GM04504 (cell line): ENCODE measurements at regions not wholly inside any gene's neighbourhood (a gene's known extent, or its start where the extent isn't known, plus 50 kb on each side); places are given as distances from the start of the nearest gene placed in this dataset.
"Not testable (repeated sequence)": the region's sequence is repeated elsewhere in the genome, so short reads cannot be mapped to it uniquely, and the experiment has no call there.

Experiments used
- DNase-seq: peaks from one replicate; pipeline ENCODE4 v3.0.0-alpha.2; 2012; ENCODE audit warnings: low read depth

GRCh38 chr5:28678899-28679298 is 1640.5 kb upstream of the CDH9 start:
- no peak for DNase-seq

GRCh38 chr5:28666110-28666509 is 1627.7 kb upstream of the CDH9 start:
- no peak for DNase-seq

DNA sequence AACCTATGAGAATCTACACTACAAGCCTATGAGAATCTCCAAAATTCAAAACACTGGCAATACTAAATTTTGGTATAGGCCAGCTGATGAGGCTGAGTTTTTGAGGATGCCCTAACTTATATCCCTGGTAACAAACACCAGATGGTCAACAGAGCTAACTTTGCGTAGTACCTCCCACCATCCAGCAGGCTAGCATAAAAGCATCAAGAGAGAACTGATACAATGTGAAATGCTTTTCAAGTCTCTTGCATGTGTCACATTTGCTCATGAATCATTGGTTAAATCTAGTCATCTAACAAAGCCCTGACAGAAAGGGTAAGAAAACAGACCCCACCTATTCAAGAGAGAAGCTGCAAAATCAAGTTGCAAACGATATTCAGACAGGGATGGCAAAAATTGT is 1609.7 kb upstream of the CDH9 start:
- DNase-seq, result no peak

- no peak for DNase-seq
Observed at GRCh38 chr5:28632607-28633006, 1594.2 kb upstream of the CDH9 start.

DNA sequence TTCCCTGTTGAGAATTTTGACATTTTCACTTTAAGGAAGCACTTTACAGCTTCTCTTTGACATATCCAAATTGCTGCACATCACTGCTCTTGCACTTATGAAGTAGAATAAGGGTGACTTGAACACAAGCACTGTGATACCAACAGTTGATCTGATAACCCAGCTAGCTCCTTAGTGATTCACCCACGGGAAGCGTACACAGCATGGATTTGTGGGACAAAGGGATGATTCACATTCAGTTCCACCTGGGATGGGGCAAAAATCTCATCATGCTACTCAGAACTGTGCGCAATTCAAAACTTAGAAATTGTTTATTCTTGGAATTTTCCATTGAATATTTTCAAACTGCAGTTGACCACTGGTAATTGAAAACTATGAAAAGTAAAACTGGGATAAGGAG is 1565.5 kb upstream of the CDH9 start:
- no peak for DNase-seq

DNA sequence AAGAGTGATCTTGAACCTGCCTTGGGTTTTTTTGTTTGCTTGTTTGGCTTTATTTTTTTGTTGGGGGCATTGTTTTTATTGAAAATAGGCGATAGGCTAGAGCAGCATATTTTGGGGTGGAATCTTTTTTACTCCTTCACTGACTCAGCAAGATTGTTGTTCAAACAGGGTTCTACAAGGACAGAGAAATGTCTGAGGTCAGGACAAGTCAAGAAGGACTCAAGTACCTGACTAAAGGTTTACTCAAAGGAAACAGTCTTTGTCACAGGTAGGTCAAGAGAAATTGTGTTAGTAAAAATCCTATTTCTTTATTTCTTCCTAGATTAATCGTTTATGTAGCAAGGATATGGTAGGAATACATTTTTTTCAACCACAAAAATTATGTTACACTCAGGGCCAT is 1564.0 kb upstream of the CDH9 start:
- no peak for DNase-seq

GRCh38 chr5:28596707-28597106 is 1558.3 kb upstream of the CDH9 start:
- DNase-seq, result not testable (repeated sequence)

DNA sequence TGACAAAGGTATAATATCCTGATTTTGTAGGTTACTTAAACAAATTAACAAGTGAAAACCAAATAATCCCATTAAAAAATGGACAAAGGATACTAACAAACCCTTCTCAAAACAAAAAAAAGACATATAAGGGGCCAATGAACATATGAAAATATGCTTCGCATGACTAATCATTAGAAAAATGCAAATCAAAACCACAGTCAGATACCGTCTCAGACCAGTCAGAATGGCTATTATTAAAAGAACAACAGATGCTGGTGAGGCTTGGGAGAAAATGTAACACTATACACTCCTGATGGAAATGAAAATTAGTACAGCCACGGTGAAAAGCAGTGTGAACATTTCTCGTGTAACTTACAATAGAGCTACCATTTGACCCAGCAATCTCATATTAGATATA is 1542.2 kb upstream of the CDH9 start:
- DNase-seq, result no peak

- DNase-seq, result no peak
Observed at GRCh38 chr5:28576022-28576421, 1537.6 kb upstream of the CDH9 start.

DNA sequence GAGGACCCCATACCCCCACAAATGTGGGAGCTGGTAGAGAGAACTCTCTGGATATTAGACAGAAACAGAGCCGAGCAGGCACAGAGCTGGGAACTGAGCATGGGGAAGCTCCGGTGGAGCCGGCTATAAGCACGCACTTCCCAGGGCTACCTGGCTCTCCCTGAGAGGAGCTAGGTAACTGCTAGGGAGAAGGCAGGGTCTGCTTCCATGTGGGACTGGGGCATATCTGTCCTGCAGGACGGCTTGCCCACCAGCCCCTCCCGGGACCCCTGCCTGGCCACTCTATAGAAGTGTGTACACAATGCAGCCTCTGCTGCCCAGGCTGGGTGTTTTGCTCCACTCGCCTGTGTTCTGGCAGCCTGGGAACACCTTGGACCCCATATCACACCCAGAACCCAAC is 1537.0 kb upstream of the CDH9 start:
- no peak for DNase-seq

GRCh38 chr5:28574606-28575005 is 1536.2 kb upstream of the CDH9 start:
- no peak for DNase-seq

- no peak for DNase-seq
Observed at GRCh38 chr5:28567048-28567447, 1528.7 kb upstream of the CDH9 start.

DNA sequence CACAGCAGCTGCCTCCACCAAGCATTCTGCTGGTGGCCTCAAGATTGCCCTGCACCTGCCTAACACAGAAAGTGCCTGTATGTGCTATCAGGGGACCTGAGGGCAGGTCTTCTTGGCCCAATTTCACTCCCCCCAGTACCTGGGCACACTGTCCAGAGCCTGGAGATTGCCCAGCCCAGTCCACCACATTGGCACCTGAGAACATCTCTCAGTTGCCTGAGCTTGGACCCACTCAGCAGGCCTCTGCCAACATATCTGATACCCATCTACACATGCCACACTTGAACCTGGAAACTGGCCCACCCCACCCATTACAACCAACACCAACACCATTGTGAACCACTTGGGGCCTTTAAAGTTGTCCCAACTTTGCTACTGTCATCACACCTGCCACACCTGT is 1523.1 kb upstream of the CDH9 start:
- no peak for DNase-seq

- no peak for DNase-seq
Observed at GRCh38 chr5:28558196-28558595, 1519.8 kb upstream of the CDH9 start.

- no peak for DNase-seq
Observed at GRCh38 chr5:28557114-28557513, 1518.7 kb upstream of the CDH9 start.

GRCh38 chr5:28549588-28549987 is 1511.2 kb upstream of the CDH9 start:
- no peak for DNase-seq

DNA sequence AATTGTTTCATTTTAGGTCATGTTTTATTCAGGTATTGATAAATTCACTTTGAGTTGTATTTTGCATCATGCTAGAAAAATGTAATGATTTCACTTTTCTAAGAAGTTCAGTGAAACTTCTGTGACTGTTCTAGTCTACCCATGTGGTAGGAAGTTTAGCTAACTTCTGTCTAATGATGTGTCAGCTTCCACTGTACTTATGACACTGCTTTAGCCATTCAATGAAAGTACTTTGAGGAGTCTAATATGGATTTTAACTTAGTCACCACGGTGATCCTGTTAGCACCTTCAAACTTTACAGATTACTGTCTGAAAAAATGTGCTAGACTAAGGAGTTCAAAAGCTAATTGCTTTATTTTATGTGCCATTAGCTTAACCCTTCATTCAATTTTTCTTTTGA is 1510.5 kb upstream of the CDH9 start:
- no peak for DNase-seq

- no peak for DNase-seq
Observed at GRCh38 chr5:28544501-28544900, 1506.1 kb upstream of the CDH9 start.

- DNase-seq, result no peak
Observed at GRCh38 chr5:28543473-28544098, 1505.2 kb upstream of the CDH9 start.

- no peak for DNase-seq
Observed at GRCh38 chr5:28542987-28543386, 1504.6 kb upstream of the CDH9 start.

DNA sequence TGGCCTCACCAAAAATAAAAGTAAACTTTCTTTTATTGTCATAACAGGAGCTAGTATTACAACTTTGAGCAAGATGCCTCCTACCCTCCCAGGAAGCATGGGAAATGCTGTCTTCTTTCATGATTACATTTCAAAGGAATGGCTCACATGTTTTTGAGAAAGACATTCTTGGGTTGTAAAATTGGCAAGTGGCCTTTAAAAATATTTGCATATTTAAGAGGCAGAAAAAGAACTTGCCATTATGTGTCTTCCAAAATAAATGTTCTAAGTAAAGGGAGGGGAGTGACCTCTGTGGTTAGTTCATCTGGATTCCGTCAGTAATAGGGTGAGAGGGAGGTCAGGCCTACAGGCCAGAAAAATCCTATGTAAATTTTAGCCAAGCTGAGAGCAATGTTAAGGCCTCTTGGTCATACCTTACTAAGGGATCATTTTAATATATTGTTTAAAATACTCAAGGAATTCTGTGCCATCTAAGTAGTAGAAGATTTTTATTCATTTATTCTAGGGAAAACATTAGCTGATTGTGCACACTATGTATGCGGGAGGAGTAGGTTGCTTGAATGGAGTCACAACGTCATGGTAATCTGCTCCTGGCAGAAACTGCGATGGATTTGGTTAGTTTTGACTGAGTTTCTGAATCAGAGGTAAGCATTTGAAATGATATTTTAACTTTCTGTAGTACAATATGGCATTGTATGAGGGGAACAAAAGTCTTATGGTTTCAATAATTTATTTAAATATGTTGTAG is 1485.7 kb upstream of the CDH9 start:
- DNase-seq, result no peak

GRCh38 chr5:28523416-28523815 is 1485.0 kb upstream of the CDH9 start:
- DNase-seq, result no peak

GRCh38 chr5:28517691-28518090 is 1479.3 kb upstream of the CDH9 start:
- DNase-seq, result no peak

GRCh38 chr5:28516722-28517121 is 1478.3 kb upstream of the CDH9 start:
- no peak for DNase-seq
